ENCODE measurements at regions not wholly inside any gene's neighbourhood (a gene's known extent, or its start where the extent isn't known, plus 50 kb on each side); places are given as distances from the start of the nearest gene placed in this dataset.

DNA sequence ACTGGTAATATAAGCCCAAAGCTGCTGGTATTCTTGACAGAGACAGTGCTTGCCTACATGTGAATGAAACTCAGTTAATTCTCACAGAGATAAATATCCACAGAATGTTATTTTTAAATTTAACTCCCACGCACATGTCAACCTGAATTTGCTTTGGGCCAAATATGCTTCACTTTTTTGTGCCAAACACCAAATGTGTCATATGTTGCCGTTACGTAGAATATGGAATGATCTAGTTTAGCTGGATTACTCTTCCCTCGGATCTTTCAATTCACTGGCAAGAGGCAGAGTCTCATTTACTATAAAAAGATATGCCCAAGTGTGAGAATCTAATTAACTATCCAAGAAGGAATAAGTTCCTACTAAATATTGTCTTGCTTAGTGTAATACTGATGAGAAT, 933.4 kb upstream of the COX7C start:
- Histone ChIP-seq H3K79me2 (ENCODE audit: insufficient read depth, low read length) (no peaks in the 10 kb centered on the region), H3K36me3 (ENCODE audit: insufficient read depth, low read length) (no peaks in the 10 kb centered on the region), H4K20me1 (ENCODE audit: insufficient read depth, low read length, poor library complexity, severe bottlenecking) (no peaks in the 10 kb centered on the region), H3F3A (ENCODE audit: low read depth) (no peaks in the 10 kb centered on the region), H3K9me3 (ENCODE audit: insufficient read depth, low read depth, low read length) (no peaks in the 10 kb centered on the region), H3K9me2 (replicated peaks; ENCODE audit: low read depth, low read length) (no peaks in the 10 kb centered on the region), H2AFZ (ENCODE audit: low read length) (no peak overlapping the region), H3K4me2 (ENCODE audit: low read depth, low read length, poor library complexity, severe bottlenecking) (no peak overlapping the region), H3K4me1 (ENCODE audit: insufficient read depth, low read length, poor library complexity, severe bottlenecking) (no peaks in the 10 kb centered on the region), H3K4me3 (ENCODE audit: low read length, poor library complexity, severe bottlenecking) (no peak overlapping the region), H3K9ac (ENCODE audit: low read depth, low read length, poor library complexity, severe bottlenecking) (no peak overlapping the region), H3K27me3 (ENCODE audit: insufficient read depth, low read length, poor library complexity, severe bottlenecking) (no peaks in the 10 kb centered on the region)
- TF ChIP-seq, protein P1, sequence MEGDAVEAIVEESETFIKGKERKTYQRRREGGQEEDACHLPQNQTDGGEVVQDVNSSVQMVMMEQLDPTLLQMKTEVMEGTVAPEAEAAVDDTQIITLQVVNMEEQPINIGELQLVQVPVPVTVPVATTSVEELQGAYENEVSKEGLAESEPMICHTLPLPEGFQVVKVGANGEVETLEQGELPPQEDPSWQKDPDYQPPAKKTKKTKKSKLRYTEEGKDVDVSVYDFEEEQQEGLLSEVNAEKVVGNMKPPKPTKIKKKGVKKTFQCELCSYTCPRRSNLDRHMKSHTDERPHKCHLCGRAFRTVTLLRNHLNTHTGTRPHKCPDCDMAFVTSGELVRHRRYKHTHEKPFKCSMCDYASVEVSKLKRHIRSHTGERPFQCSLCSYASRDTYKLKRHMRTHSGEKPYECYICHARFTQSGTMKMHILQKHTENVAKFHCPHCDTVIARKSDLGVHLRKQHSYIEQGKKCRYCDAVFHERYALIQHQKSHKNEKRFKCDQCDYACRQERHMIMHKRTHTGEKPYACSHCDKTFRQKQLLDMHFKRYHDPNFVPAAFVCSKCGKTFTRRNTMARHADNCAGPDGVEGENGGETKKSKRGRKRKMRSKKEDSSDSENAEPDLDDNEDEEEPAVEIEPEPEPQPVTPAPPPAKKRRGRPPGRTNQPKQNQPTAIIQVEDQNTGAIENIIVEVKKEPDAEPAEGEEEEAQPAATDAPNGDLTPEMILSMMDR (conservative IDR thresholded peaks at IDR 0.05; ENCODE audit: low read length) = no peak
- no peak for TF ChIP-seq EZH2phosphoT487 (IDR thresholded peaks at IDR 0.05; ENCODE audit: borderline replicate concordance)

DNA sequence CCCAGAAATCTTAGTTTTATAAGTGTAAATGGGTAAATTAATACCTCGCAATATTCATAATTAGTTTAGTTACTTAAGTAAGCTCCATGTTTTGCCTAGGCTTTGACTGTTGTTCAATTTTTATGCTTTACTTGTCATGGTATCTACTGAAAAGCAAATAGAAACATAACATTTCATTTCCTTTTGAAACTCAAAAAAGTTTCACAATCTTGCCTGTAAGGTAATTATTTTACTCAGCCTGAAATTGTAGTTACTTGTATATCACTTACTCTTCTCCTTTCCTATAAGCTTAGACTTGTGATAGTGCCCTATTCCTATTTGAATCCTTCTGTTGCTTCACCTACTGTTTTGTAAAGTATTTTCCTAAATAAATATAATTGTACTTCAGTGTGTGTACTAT, 914.4 kb upstream of the COX7C start:
- no peak overlapping the region for H3K4me3 ChIP-seq (ENCODE audit: low read length, poor library complexity, severe bottlenecking)

DNA sequence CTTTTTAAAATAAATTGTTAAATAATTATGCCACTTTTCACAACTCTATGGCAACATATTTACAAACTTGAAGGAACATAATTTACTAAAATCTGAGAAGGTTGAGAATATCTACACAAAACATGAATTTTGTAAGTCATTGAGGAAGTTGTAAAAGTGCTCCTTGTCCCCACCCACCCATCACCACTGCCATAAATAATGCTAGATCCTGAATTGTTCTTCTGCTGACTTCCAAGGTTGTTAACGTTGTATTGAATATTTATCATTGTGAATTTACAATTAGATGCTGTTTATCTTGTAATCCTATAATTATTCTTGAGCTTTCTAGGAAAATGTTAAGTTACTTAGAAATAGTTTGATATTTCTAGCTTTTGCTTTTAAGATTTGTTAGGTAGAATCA, 908.0 kb upstream of the COX7C start:
- no peak overlapping the region for H3K4me2 ChIP-seq (ENCODE audit: low read depth, low read length, poor library complexity, severe bottlenecking)

More for the DNA sequence above, 914.4 kb upstream of the COX7C start:
- Histone ChIP-seq H3K9me2 (replicated peaks; ENCODE audit: low read depth, low read length) (no peaks in the 10 kb centered on the region), H3K79me2 (ENCODE audit: insufficient read depth, low read length) (no peaks in the 10 kb centered on the region), H3K4me2 (ENCODE audit: low read depth, low read length, poor library complexity, severe bottlenecking) (no peak overlapping the region), H3K4me1 (ENCODE audit: insufficient read depth, low read length, poor library complexity, severe bottlenecking) (no peaks in the 10 kb centered on the region), H3K27me3 (ENCODE audit: insufficient read depth, low read length, poor library complexity, severe bottlenecking) (no peaks in the 10 kb centered on the region), H3K36me3 (ENCODE audit: insufficient read depth, low read length) (no peaks in the 10 kb centered on the region), H2AFZ (ENCODE audit: low read length) (no peak overlapping the region), H3K9ac (ENCODE audit: low read depth, low read length, poor library complexity, severe bottlenecking) (no peak overlapping the region), H3K9me3 (ENCODE audit: insufficient read depth, low read depth, low read length) (no peaks in the 10 kb centered on the region), H4K20me1 (ENCODE audit: insufficient read depth, low read length, poor library complexity, severe bottlenecking) (no peaks in the 10 kb centered on the region), H3F3A (ENCODE audit: low read depth) (no peaks in the 10 kb centered on the region)
- TF ChIP-seq, protein P1 (conservative IDR thresholded peaks at IDR 0.05; ENCODE audit: low read length) = no peak
- TF ChIP-seq EZH2phosphoT487 (IDR thresholded peaks at IDR 0.05; ENCODE audit: borderline replicate concordance) = no peak

More for the DNA sequence above, 908.0 kb upstream of the COX7C start:
- Histone ChIP-seq H3K27me3 (ENCODE audit: insufficient read depth, low read length, poor library complexity, severe bottlenecking) (no peaks in the 10 kb centered on the region), H3K79me2 (ENCODE audit: insufficient read depth, low read length) (no peaks in the 10 kb centered on the region), H3K36me3 (ENCODE audit: insufficient read depth, low read length) (no peaks in the 10 kb centered on the region), H3K9me3 (ENCODE audit: insufficient read depth, low read depth, low read length) (no peaks in the 10 kb centered on the region), H3K9ac (ENCODE audit: low read depth, low read length, poor library complexity, severe bottlenecking) (no peak overlapping the region), H3K9me2 (replicated peaks; ENCODE audit: low read depth, low read length) (no peaks in the 10 kb centered on the region), H3K4me1 (ENCODE audit: insufficient read depth, low read length, poor library complexity, severe bottlenecking) (no peaks in the 10 kb centered on the region), H3K4me3 (ENCODE audit: low read length, poor library complexity, severe bottlenecking) (no peak overlapping the region), H3F3A (ENCODE audit: low read depth) (no peaks in the 10 kb centered on the region), H4K20me1 (ENCODE audit: insufficient read depth, low read length, poor library complexity, severe bottlenecking) (no peaks in the 10 kb centered on the region), H2AFZ (ENCODE audit: low read length) (no peak overlapping the region)
- TF ChIP-seq, protein P1 (conservative IDR thresholded peaks at IDR 0.05; ENCODE audit: low read length) = no peak
- TF ChIP-seq EZH2phosphoT487 (IDR thresholded peaks at IDR 0.05; ENCODE audit: borderline replicate concordance) = no peak

All from Loucy (cell line).